GM12865 (cell line): ENCODE measurements at regions not wholly inside any gene's neighbourhood (a gene's known extent, or its start where the extent isn't known, plus 50 kb on each side); places are given as distances from the start of the nearest gene placed in this dataset.
"Not testable (repeated sequence)": the region's sequence is repeated elsewhere in the genome, so short reads cannot be mapped to it uniquely, and the experiment has no call there.

ENCODE experiments used
- DNase-seq: peaks from one replicate; pipeline ENCODE4 v3.0.0; 2010; ENCODE audit warnings: low read depth
- H3K4me3 ChIP-seq: 2 replicates; pipeline ENCODE4 v1.5.1; 2011; ENCODE audit warnings: mild to moderate bottlenecking, low read depth, low read length, control low read depth
- TF ChIP-seq, protein P1 (sequence below): IDR thresholded peaks from 2 replicates; pipeline ENCODE4 v1.5.1; 2011; ENCODE audit warnings: low read length, control low read depth, low read depth, inconsistent platforms; ENCODE audit not compliant: insufficient read depth; ENCODE audit errors: missing control alignments

DNA sequence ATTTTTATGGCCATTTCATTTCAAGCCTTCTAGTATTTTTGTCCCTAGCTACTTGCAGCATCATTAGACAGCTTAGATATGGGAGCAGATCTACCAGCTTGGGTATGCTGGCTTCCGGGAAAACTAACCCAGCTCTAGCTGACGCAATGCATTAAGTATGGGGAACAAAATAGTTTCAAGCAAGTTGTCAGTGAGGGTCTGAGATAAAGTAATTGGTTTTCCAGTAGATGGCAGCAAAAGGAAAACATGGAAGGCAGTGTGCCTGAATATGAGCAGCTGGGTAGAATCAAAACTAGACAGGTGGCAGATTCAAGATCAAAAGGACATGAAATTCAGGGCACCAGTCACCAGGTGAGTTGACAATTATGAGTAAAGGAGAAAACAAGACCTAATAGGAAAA lies 340.9 kb upstream of the CTSO start:
- TF ChIP-seq, protein P1, sequence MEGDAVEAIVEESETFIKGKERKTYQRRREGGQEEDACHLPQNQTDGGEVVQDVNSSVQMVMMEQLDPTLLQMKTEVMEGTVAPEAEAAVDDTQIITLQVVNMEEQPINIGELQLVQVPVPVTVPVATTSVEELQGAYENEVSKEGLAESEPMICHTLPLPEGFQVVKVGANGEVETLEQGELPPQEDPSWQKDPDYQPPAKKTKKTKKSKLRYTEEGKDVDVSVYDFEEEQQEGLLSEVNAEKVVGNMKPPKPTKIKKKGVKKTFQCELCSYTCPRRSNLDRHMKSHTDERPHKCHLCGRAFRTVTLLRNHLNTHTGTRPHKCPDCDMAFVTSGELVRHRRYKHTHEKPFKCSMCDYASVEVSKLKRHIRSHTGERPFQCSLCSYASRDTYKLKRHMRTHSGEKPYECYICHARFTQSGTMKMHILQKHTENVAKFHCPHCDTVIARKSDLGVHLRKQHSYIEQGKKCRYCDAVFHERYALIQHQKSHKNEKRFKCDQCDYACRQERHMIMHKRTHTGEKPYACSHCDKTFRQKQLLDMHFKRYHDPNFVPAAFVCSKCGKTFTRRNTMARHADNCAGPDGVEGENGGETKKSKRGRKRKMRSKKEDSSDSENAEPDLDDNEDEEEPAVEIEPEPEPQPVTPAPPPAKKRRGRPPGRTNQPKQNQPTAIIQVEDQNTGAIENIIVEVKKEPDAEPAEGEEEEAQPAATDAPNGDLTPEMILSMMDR, result no peak
- no peak overlapping the region for H3K4me3 ChIP-seq
- DNase-seq, result peak; percentile 28

DNA sequence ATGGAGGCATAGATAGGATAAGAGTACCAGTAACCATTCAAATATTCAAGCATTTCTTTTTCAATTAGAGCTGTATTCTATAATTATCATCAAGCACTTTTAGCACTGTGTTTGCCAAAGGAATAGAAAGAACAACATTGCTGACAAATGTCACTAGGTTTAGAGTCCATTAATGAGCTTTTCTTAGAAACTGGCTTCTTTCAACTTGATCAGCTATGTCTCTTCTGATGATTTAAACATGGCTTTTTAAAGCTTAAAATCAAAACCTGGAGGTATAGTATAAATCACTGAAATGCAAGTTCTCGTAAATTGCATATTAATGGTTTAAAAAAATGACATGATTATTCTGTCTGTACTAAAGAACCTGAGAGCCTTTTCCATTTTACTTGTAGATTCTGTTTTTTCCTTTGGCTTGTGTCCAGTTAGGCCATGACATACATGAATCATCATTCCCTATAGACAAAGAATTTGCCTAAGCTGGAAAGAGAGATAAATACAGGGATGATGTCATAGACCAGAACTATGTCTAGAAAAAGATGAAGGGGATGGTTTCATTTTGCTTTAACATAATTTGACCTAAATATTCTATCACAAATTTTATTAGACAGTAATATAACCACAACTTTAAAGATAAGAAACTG lies 340.1 kb upstream of the CTSO start:
- no peak for DNase-seq
- H3K4me3 ChIP-seq, result no peak overlapping the region
- TF ChIP-seq, protein P1, result no peak

DNA sequence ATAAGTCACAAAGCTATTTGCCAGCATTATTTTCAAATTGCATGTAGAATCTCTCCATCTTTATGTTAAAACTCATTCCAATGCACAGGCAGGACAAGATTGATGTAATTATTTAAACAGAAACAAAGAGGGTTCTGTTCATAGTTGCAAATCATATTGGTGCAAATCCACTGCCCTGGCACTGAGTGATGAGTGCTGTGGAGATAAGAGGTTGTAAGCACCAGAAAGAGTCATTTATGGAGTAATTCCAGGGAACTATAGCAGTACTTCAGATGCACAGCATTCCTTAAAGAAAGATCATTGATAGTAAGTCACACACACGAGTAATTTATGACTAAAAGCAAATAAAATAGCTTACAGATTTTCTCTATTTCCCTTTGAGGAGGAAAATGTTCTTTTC lies 337.7 kb upstream of the CTSO start:
- no peak for DNase-seq
- TF ChIP-seq, protein P1, result no peak
- H3K4me3 ChIP-seq, result no peak overlapping the region

DNA sequence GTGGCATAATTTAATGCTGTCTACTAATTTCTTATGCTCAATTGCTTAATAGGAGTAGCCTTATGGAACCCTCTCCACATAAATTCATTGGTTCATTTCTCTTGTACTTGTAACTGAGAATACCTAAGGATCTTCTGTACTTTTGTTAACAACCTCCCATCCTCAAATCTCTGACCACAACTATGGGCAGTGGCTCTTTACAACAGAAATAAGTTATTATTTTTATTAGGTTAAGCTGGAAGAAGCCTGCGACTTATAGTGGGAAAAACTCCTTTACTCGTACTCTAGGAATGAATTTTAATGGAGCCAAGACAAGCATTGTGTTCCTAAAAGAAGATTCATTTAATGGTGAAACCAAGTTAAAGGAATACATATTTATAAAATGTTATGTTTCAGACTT lies 337.1 kb upstream of the CTSO start:
- H3K4me3 ChIP-seq, result no peak overlapping the region

DNA sequence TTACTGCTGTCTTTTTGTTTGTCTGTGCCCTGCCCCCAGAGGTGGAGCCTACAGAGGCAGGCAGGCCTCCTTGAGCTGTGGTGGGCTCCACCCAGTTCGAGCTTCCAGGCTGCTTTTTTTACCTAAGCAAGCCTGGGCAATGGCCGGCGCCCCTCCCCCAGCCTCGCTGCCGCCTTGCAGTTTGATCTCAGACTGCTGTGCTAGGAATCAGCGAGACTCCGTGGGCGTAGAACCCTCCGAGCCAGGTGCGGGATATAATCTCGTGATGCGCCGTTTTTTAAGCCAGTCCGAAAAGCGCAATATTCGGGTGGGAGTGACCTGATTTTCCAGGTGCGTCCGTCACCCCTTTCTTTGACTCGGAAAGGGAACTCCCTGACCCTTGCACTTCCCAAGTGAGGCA lies 336.4 kb upstream of the CTSO start:
- not testable (repeated sequence) for DNase-seq, H3K4me3 ChIP-seq

More for the DNA sequence above, 337.1 kb upstream of the CTSO start:
- TF ChIP-seq, protein P1, result no peak
- DNase-seq, result no peak

DNA sequence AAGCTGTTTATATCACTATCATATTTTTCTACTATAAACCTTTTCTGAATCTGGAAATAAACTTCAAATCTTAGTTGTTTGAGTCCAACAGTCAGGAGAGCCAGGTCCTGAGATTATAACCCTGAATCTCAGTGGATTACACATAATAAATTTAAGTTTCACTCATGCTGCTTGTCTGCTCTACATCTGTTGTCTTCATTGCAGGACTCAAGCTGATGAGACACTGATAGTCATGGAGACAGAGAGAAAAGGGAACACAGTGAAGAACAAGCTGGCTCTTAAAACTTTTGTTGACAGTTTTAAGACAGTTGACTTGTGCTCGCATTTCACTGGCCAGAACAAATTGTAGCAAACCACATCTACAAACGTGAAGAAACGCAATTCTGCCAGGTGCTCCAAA lies 327.0 kb upstream of the CTSO start:
- no peak for DNase-seq
- TF ChIP-seq, protein P1, result no peak
- no peak overlapping the region for H3K4me3 ChIP-seq

DNA sequence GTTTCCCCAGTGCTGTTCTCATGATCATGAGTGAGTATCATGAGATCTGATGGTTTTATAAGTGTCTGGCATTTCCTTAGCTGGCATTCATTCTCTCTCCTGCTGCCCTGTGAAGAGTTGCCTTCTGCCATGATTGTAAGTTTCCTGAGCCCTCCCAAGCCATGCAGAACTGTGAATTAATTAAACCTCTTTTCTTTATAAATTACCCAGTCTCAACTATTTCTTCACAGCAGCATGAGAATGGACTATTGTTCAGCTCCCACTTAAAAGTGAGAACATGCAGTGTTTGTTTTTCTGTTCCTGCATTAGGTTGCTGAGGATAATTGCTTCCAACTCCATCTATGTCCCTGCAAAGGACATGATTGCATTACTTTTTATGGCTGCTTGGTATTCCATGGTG lies 311.7 kb upstream of the CTSO start:
- TF ChIP-seq, protein P1, result no peak

More for the DNA sequence above, 311.7 kb upstream of the CTSO start:
- no peak overlapping the region for H3K4me3 ChIP-seq
- no peak for DNase-seq
